ENCODE measurements at regions not wholly inside any gene's neighbourhood (a gene's known extent, or its start where the extent isn't known, plus 50 kb on each side); places are given as distances from the start of the nearest gene placed in this dataset.

DNA sequence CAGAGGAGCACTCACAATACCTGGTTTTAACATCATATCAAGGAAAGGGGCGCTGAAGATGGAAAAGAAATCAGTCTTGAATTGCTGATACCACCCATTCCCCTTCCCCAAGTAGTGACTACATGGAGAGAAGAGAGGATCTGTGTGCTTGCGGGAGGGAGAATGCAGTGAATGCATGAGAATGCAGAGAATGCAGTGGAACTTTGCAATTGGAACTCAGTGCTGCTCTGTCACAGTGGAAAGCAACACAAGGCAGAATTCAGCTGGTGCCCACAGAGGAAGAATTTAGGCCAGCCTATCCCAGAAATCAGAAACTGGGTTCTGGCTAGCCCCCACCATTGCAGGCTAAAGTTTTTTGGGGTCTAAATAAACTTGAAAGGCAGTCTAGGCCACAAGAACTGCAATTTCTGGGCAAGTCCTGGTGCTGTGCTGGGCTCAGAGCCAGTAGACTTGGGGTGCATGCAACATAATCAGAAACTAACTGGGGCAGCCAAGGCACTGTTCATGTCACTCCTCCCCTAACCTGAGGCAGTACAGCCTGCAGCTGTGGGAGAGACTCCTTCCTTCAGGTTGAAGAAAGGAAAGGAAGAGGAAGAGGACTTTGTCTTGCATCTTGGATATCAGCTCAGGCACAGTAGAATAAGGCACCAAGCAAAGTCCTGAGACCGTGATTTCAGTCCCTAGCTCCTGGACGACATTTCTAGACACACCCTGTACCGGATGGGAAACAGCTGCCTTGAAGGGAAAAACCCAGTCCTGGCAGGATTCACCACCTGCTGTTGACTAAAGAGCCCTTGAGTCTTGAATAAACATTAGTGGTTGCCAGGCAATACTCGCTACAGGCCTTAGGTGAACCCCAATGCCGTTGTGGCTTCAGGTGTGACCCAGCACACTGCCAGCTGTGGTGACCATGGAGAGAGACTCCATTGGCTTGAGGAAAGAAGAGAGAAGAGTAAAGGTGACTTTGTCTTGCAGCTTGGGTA is 329.3 kb downstream of the TBL1XR1 start:
- no peak overlapping the region for H3K27ac ChIP-seq (replicated peaks)
- no peak overlapping the region for H3K4me3 ChIP-seq (replicated peaks; ENCODE audit: insufficient read depth, low read length)
- DNase-seq (ENCODE audit: low read depth in 1 of 2, low spot score in 1 of 2): no peak
- no peaks in the 10 kb centered on the region for H3K27me3 ChIP-seq (ENCODE audit: insufficient read depth, poor library complexity, severe bottlenecking)
- TF ChIP-seq, protein P1, sequence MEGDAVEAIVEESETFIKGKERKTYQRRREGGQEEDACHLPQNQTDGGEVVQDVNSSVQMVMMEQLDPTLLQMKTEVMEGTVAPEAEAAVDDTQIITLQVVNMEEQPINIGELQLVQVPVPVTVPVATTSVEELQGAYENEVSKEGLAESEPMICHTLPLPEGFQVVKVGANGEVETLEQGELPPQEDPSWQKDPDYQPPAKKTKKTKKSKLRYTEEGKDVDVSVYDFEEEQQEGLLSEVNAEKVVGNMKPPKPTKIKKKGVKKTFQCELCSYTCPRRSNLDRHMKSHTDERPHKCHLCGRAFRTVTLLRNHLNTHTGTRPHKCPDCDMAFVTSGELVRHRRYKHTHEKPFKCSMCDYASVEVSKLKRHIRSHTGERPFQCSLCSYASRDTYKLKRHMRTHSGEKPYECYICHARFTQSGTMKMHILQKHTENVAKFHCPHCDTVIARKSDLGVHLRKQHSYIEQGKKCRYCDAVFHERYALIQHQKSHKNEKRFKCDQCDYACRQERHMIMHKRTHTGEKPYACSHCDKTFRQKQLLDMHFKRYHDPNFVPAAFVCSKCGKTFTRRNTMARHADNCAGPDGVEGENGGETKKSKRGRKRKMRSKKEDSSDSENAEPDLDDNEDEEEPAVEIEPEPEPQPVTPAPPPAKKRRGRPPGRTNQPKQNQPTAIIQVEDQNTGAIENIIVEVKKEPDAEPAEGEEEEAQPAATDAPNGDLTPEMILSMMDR (IDR thresholded peaks at IDR 0.05; ENCODE audit: insufficient read depth, low read length): no peak
- TF ChIP-seq POLR2AphosphoS5 (IDR thresholded peaks at IDR 0.05; ENCODE audit: low read depth) (no peak), SPI1 (IDR thresholded peaks at IDR 0.05; ENCODE audit: borderline replicate concordance, low read depth) (no peak), GABPA (IDR thresholded peaks at IDR 0.05; ENCODE audit: low read depth) (no peak)
- TF ChIP-seq, protein P2, sequence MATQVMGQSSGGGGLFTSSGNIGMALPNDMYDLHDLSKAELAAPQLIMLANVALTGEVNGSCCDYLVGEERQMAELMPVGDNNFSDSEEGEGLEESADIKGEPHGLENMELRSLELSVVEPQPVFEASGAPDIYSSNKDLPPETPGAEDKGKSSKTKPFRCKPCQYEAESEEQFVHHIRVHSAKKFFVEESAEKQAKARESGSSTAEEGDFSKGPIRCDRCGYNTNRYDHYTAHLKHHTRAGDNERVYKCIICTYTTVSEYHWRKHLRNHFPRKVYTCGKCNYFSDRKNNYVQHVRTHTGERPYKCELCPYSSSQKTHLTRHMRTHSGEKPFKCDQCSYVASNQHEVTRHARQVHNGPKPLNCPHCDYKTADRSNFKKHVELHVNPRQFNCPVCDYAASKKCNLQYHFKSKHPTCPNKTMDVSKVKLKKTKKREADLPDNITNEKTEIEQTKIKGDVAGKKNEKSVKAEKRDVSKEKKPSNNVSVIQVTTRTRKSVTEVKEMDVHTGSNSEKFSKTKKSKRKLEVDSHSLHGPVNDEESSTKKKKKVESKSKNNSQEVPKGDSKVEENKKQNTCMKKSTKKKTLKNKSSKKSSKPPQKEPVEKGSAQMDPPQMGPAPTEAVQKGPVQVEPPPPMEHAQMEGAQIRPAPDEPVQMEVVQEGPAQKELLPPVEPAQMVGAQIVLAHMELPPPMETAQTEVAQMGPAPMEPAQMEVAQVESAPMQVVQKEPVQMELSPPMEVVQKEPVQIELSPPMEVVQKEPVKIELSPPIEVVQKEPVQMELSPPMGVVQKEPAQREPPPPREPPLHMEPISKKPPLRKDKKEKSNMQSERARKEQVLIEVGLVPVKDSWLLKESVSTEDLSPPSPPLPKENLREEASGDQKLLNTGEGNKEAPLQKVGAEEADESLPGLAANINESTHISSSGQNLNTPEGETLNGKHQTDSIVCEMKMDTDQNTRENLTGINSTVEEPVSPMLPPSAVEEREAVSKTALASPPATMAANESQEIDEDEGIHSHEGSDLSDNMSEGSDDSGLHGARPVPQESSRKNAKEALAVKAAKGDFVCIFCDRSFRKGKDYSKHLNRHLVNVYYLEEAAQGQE (IDR thresholded peaks at IDR 0.05; ENCODE audit: insufficient replicate concordance, low read depth): no peak

DNA sequence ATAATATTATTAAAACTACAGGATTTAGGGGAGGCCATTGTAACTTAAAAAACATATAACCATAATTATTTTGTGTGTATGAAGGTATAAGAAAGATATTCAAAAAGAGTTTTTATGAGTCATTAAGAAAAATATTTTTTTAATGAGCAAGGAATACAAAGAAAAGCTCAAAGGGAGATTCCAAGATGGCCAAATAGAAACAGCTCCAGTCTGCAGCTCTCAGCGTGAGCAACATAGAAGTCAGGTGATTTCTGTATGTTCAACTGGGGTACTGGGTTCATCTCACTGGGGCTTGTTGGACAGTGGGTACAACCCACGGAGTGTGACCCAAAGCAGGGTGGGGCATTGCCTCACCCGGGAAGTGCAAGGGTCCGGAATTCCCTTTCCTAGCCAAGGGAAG is 336.1 kb downstream of the TBL1XR1 start:
- H3K27ac ChIP-seq (replicated peaks): no peak overlapping the region
- no peak for DNase-seq (ENCODE audit: low read depth in 1 of 2, low spot score in 1 of 2)
- TF ChIP-seq, protein P1 (IDR thresholded peaks at IDR 0.05; ENCODE audit: insufficient read depth, low read length): no peak
- TF ChIP-seq POLR2AphosphoS5 (IDR thresholded peaks at IDR 0.05; ENCODE audit: low read depth): no peak
- no peak for TF ChIP-seq SPI1 (IDR thresholded peaks at IDR 0.05; ENCODE audit: borderline replicate concordance, low read depth)
- TF ChIP-seq GABPA (IDR thresholded peaks at IDR 0.05; ENCODE audit: low read depth): no peak
- TF ChIP-seq, protein P2 (IDR thresholded peaks at IDR 0.05; ENCODE audit: insufficient replicate concordance, low read depth): no peak
- no peak overlapping the region for H3K4me3 ChIP-seq (replicated peaks; ENCODE audit: insufficient read depth, low read length)
- H3K27me3 ChIP-seq (ENCODE audit: insufficient read depth, poor library complexity, severe bottlenecking): no peaks in the 10 kb centered on the region

DNA sequence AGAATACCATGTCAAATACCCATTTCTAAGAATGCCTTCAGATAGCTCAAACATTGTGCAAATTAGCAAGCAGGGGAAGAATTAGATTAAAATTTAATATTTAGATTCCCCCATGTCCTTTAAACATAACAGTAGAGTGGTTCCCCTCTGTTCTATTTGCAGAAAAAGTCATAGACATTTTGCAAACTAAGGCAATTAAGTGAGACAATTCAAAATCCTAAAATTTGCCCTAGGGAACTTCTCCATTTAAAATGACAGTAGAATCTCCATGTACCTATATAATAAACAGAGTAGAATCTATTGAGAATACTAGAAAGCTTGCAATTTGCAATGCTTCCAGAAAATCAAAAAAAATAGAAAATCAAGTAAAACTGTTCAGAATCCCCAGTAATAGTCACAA is 340.6 kb downstream of the TBL1XR1 start:
- H3K27me3 ChIP-seq (ENCODE audit: insufficient read depth, poor library complexity, severe bottlenecking): no peaks in the 10 kb centered on the region
- TF ChIP-seq POLR2AphosphoS5 (IDR thresholded peaks at IDR 0.05; ENCODE audit: low read depth) (no peak), SPI1 (IDR thresholded peaks at IDR 0.05; ENCODE audit: borderline replicate concordance, low read depth) (no peak), GABPA (IDR thresholded peaks at IDR 0.05; ENCODE audit: low read depth) (no peak)
- TF ChIP-seq, protein P2 (IDR thresholded peaks at IDR 0.05; ENCODE audit: insufficient replicate concordance, low read depth): no peak
- TF ChIP-seq, protein P1 (IDR thresholded peaks at IDR 0.05; ENCODE audit: insufficient read depth, low read length): no peak
- no peak overlapping the region for H3K4me3 ChIP-seq (replicated peaks; ENCODE audit: insufficient read depth, low read length)
- no peak overlapping the region for H3K27ac ChIP-seq (replicated peaks)
- DNase-seq (ENCODE audit: low read depth in 1 of 2, low spot score in 1 of 2): no peak
